NOMO-1 treated with DMSO at 0.1 percent for 48 hours (cell line): ENCODE measurements at regions not wholly inside any gene's neighbourhood (a gene's known extent, or its start where the extent isn't known, plus 50 kb on each side); places are given as distances from the start of the nearest gene placed in this dataset.

Experiments
- DNase-seq: peaks from one replicate; lab custom pipeline; 2025; ENCODE audit not compliant: unreplicated experiment; lab: John Stamatoyannopoulos, UW

GRCh38 chr5:52710972-52711596, 76.6 kb upstream of the ITGA1 start:
- DNase-seq: no peak

GRCh38 chr5:52712354-52712753, 75.4 kb upstream of the ITGA1 start:
- DNase-seq: no peak

- peak; percentile 74 for DNase-seq
These were observed 62.5 kb upstream of the ITGA1 start for GRCh38 chr5:52725065-52725746.

- no peak for DNase-seq
These were observed 61.9 kb upstream of the ITGA1 start for GRCh38 chr5:52725808-52726207.

- DNase-seq: no peak
These were observed 60.7 kb upstream of the ITGA1 start for GRCh38 chr5:52727020-52727419.

GRCh38 chr5:52727576-52727975, 60.1 kb upstream of the ITGA1 start:
- DNase-seq: no peak

- DNase-seq: no peak
These were observed 59.5 kb upstream of the ITGA1 start for GRCh38 chr5:52728224-52728623.

GRCh38 chr5:52728686-52729085, 59.0 kb upstream of the ITGA1 start:
- no peak for DNase-seq

GRCh38 chr5:52731274-52732027, 56.3 kb upstream of the ITGA1 start:
- no peak for DNase-seq

- DNase-seq: no peak
These were observed 53.2 kb upstream of the ITGA1 start for GRCh38 chr5:52734557-52734956.

GRCh38 chr5:52735139-52735538, 52.6 kb upstream of the ITGA1 start:
- no peak for DNase-seq
